Adrenal gland (tissue), 9 donors: ENCODE measurements at regions not wholly inside any gene's neighbourhood (a gene's known extent, or its start where the extent isn't known, plus 50 kb on each side); places are given as distances from the start of the nearest gene placed in this dataset.
"Not testable (repeated sequence)": the region's sequence is repeated elsewhere in the genome, so short reads cannot be mapped to it uniquely, and the experiment has no call there.

ENCODE experiments used
- DNase-seq, 7 donors: peaks; one replicate each; pipeline ENCODE4 v3.0.0-alpha.2; 2019 to 2020
- H3K27ac ChIP-seq, 5 donors: fragments of 200-600 bp; sonication (generic) in 4 of 5; 1 replicate in 3 of 5; 2 replicates in 2 of 5; pipeline versions ENCODE4 v1.5.1 to v1.8.0; 2016 to 2020; ENCODE audit warnings: mild to moderate bottlenecking in 1 of 5
- H3K27me3 ChIP-seq: fragments of 200-600 bp; 2 replicates; pipeline ENCODE4 v1.8.0; 2021
- H3K36me3 ChIP-seq, 2 donors: fragments of 200-600 bp; replicated peaks in 1 of 2; 1 replicate in 1 of 2; 2 replicates in 1 of 2; pipeline versions ENCODE4 v1.5.1 to v1.8.0; 2018 to 2022
- H3K4me1 ChIP-seq, 2 donors: fragments of 200-600 bp; replicated peaks in 1 of 2; 1 replicate in 1 of 2; 2 replicates in 1 of 2; pipeline versions ENCODE4 v1.5.1 to v1.8.0; 2018 to 2021
- H3K4me3 ChIP-seq, 4 donors: fragments of 200-600 bp; sonication (generic) in 3 of 4; one replicate each; pipeline ENCODE4 v1.5.1; 2016 to 2018
- H3K9me3 ChIP-seq, 3 donors: fragments of 200-600 bp; sonication (generic) in 1 of 3; replicated peaks in 1 of 3; 1 replicate in 2 of 3; 2 replicates in 1 of 3; pipeline versions ENCODE4 v1.5.1 to v1.8.0; 2016 to 2021
- POLR2A ChIP-seq, 2 donors: fragments of 450-650 bp; IDR thresholded peaks; one replicate each; pipeline ENCODE4 v1.6.1; 2017; ENCODE audit warnings: antibody characterized with exemption in 2 of 2, mild to moderate bottlenecking in 2 of 2, moderate library complexity in 1 of 2
- WGBS, 4 donors: extraction: QIAGEN DNeasy Blood & Tissue Kit in 2 of 4; methylation state at CpG; one replicate each; pipeline versions ENCODE4 v1.1.5 to v1.1.7; 2013 to 2017; 5-methylcytosine and 5-hydroxymethylcytosine counted together
- intact Hi-C, 2 donors: fragments of 100-400 bp; cut with DNase I; formaldehyde crosslinking; loops; one replicate each; pipeline versions ENCODE4 v1.14.1 to v1.15.0; 2022 to 2023
- TF ChIP-seq, protein P1 (sequence below), 6 experiments: fragments of 450-650 bp in 4 of 6; fragments of 200-600 bp in 2 of 6; sonication (generic) in 1 of 6; IDR thresholded peaks; 1 replicate in 5 of 6; 2 replicates in 1 of 6; pipeline versions ENCODE4 v1.5.1 to v1.8.0; 2016 to 2021; ENCODE audit warnings: antibody characterized with exemption in 6 of 6, mild to moderate bottlenecking in 2 of 6, moderate library complexity in 1 of 6
- donor health status: healthy with polysubstance abuse.
- donor health status: Bipolar disorder and iron deficiency.
- donor health status: DM: yes; HTN: yes; CAD: no.
- donor health status: DM: no; HTN: no; CAD: no.
- donor health status: DM: no; HTN: no; CAD: no.

DNA sequence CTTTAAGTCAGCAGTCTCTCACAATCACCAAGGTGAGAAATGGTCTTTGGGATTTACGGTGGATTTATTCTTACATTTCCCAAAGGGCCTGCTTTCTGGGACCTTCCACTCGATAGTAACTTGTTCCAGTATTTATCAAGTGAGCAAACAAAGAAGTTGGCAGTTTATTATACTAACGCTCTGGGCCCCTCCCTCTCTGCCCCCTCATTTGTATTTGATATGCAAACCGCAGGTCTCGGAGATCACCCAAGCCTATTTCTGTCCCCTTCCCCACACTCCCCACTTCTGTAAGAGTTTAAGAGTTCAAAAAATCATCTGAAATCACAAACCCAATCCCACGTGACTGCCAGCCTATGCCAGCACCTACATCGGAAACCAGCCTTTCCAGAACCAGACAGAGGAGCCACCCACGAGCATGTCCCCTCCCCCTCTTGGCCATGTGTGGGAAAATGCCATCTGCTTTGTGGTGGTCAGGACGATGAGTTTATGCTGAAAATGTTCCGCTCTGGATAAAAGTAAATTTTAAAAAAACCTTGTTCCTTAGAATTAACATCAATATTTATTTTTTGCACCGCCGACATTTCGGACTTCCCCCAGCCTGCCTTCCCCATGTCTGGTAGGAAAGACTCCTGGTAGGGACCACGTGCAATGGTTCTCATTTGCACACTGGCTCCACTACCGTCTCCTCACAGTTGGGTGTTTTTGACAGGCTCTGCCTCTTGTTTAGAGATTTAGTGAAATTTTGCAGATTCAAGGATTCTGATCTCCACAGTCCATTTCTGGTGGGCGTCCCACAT is 281.0 kb downstream of the TFAP2C start:
- TF ChIP-seq, protein P1, sequence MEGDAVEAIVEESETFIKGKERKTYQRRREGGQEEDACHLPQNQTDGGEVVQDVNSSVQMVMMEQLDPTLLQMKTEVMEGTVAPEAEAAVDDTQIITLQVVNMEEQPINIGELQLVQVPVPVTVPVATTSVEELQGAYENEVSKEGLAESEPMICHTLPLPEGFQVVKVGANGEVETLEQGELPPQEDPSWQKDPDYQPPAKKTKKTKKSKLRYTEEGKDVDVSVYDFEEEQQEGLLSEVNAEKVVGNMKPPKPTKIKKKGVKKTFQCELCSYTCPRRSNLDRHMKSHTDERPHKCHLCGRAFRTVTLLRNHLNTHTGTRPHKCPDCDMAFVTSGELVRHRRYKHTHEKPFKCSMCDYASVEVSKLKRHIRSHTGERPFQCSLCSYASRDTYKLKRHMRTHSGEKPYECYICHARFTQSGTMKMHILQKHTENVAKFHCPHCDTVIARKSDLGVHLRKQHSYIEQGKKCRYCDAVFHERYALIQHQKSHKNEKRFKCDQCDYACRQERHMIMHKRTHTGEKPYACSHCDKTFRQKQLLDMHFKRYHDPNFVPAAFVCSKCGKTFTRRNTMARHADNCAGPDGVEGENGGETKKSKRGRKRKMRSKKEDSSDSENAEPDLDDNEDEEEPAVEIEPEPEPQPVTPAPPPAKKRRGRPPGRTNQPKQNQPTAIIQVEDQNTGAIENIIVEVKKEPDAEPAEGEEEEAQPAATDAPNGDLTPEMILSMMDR (IDR thresholded peaks at IDR 0.05), result no peak
- no peak for TF ChIP-seq POLR2A (IDR thresholded peaks at IDR 0.05)
- DNase-seq, result no peak
- Histone ChIP-seq H3K27ac (no peak overlapping the region), H3K27me3 (no peaks in the 10 kb centered on the region), H3K36me3 (no peaks in the 10 kb centered on the region), H3K4me1 (no peaks in the 10 kb centered on the region), H3K4me3 (no peak overlapping the region), H3K9me3 (no peaks in the 10 kb centered on the region)
- WGBS, 4 donors, result 55 to 60% (median 59%) methylated on average over 15 to 16 of the region's 16 CpGs
- intact Hi-C loops, result no loop called here

DNA sequence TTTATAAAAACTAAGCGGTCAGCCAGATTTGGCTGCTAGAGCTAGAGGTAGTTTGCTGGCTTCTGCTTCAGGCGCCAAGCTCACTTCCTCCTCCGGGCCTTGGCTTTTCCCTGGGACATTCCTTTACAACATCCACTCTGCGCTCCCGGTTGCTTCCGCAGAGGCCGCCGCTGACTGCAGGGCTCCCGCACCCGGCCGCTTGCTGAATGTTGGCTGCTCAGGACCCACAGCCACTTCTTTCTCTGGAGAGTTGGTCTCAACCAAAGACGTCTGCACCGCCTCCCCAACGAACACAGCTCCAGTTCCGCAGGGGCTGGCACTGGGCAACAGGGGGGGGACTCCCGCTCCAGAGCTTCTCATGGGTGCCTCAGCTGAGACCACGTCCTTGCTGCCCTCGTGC is 282.8 kb downstream of the TFAP2C start:
- Histone ChIP-seq H3K4me1 (no peaks in the 10 kb centered on the region), H3K27ac (no peak overlapping the region), H3K9me3 (no peaks in the 10 kb centered on the region), H3K4me3 (no peak overlapping the region), H3K27me3 (no peaks in the 10 kb centered on the region), H3K36me3 (no peaks in the 10 kb centered on the region)
- intact Hi-C loops, result no loop called here
- no peak for TF ChIP-seq POLR2A (IDR thresholded peaks at IDR 0.05)
- TF ChIP-seq, protein P1 (IDR thresholded peaks at IDR 0.05), result no peak
- WGBS, 4 donors, result 67 to 73% (median 70%) methylated on average over 13 to 18 of the region's 18 CpGs
- DNase-seq, result no peak

DNA sequence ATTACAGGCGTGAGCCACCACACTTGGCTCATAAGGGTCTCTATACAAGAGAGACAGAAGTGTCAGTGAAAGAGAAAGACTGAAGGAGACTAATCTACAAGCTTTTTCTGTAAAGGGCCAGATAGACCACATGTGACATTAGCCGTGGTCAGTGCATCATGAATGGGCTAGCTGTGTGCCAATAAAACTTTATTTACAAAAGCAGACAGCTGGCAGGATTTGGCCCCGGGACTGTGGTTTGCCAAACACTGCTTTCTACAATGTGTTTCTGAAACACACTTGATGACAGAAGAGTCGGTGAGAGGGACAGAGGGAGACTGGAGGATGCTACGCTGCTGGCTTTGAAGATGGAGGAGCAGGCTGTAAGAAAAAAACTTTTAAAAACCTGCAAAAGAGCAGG is 285.4 kb downstream of the TFAP2C start:
- WGBS, 4 donors, result 70 to 80% (median 74%) methylated on average over 5 of the region's 5 CpGs
- DNase-seq, result no peak
- H3K27me3 ChIP-seq, result peaks cover 3% of the 10 kb centered on the region
- intact Hi-C loops, result no loop called here
- H3K4me3 ChIP-seq, result no peak overlapping the region
- no peaks in the 10 kb centered on the region for H3K9me3 ChIP-seq
- H3K27ac ChIP-seq, result no peak overlapping the region
- no peaks in the 10 kb centered on the region for H3K4me1 ChIP-seq
- H3K36me3 ChIP-seq, result no peaks in the 10 kb centered on the region
- no peak for TF ChIP-seq POLR2A (IDR thresholded peaks at IDR 0.05)
- TF ChIP-seq, protein P1 (IDR thresholded peaks at IDR 0.05), result no peak

DNA sequence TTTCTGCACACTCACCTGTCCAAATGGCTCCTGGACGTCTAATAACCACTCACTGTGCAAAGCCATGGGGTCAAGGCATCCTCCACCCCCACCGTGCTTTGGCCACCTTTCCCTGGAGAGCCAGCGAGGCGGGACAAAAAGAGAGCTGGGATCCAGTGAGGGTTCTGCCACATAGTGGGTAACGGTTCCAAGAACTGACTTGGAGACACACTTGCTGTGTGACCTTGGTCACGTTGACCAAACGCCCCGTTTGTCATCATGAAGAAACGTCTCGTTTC is 287.2 kb downstream of the TFAP2C start:
- 61 to 69% (median 64%) methylated on average over 7 to 10 of the region's 10 CpGs for WGBS, 4 donors
- intact Hi-C loops, result no loop called here
- DNase-seq, result no peak

DNA sequence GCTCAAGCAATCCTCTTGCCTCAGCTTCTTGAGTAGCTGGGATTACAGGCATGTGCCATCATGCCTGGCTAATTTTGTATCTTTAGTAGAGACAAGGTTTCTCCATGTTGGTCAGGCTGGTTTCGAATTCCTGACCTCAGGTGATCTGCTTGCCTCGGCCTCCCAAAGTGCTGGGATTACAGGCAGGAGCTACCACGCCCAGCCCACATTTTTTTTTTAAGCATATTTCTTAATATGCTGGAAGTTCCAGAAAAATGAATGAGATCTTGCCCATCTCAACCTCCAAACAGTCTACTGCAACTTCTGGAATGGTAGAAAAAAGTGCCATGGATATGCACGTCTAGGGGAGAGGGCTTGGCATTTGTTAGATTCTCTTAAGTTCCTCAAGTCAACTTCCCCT is 290.9 kb downstream of the TFAP2C start:
- H3K4me1 ChIP-seq, H3K4me3 ChIP-seq, DNase-seq, intact Hi-C loops, H3K27ac ChIP-seq, H3K36me3 ChIP-seq, H3K9me3 ChIP-seq: not testable (repeated sequence)
- WGBS, 4 donors, result 75 to 77% (median 76%) methylated on average over 4 of the region's 4 CpGs
- H3K27me3 ChIP-seq, result peaks cover 31% of the 10 kb centered on the region

More for the DNA sequence above, 287.2 kb downstream of the TFAP2C start:
- no peak for TF ChIP-seq POLR2A (IDR thresholded peaks at IDR 0.05)
- TF ChIP-seq, protein P1 (IDR thresholded peaks at IDR 0.05), result no peak
- peaks cover 9% of the 10 kb centered on the region for H3K27me3 ChIP-seq
- H3K36me3 ChIP-seq, result no peaks in the 10 kb centered on the region
- no peaks in the 10 kb centered on the region for H3K9me3 ChIP-seq
- no peaks in the 10 kb centered on the region for H3K4me1 ChIP-seq
- no peak overlapping the region for H3K27ac ChIP-seq
- H3K4me3 ChIP-seq, result no peak overlapping the region
